ENCODE measurements at regions not wholly inside any gene's neighbourhood (a gene's known extent, or its start where the extent isn't known, plus 50 kb on each side); places are given as distances from the start of the nearest gene placed in this dataset.
"Not testable (repeated sequence)": the region's sequence is repeated elsewhere in the genome, so short reads cannot be mapped to it uniquely, and the experiment has no call there.

- intact Hi-C loops (cut with micrococcal nuclease) = no loop called here
- Histone ChIP-seq H3K4me1 (ENCODE audit: insufficient read depth, low read length) (no peaks in the 10 kb centered on the region), H3K27me3 (ENCODE audit: insufficient read depth, low read length) (no peaks in the 10 kb centered on the region), H3K27ac (ENCODE audit: low read depth, low read length) (no peak overlapping the region), H3K36me3 (ENCODE audit: insufficient read depth, low read length) (no peaks in the 10 kb centered on the region), H3K4me3 (ENCODE audit: low read length in 2 of 2) (no peak overlapping the region), H3K9me3 (ENCODE audit: control insufficient read depth in 1 of 2, low read length in 2 of 2) (no peaks in the 10 kb centered on the region)
- CTCF ChIA-PET (ENCODE audit: partially characterized antibody) = no interaction called here
- no peaks in the 10 kb centered on the region for H3K27me3 Mint-ChIP-seq
- peaks cover 0 to 8% (median 1%) of the 10 kb centered on the region in 8 donors for H3K9me3 Mint-ChIP-seq
- POLR2A ChIA-PET (ENCODE audit: partially characterized antibody) = no interaction called here
- DNase-seq = no peak
- H3K27ac Mint-ChIP-seq = no peak overlapping the region
- no peaks in the 10 kb centered on the region for H3K4me1 Mint-ChIP-seq
- no peaks in the 10 kb centered on the region for H3K36me3 Mint-ChIP-seq
- H3K4me3 Mint-ChIP-seq = no peak overlapping the region
Measured at GRCh38 chr4:162871990-162872389, 294.7 kb downstream of the NAF1 start.

- ChIA-PET POLR2A (ENCODE audit: partially characterized antibody) (no interaction called here), CTCF (ENCODE audit: partially characterized antibody) (no interaction called here)
- no peaks in the 10 kb centered on the region for H3K4me1 Mint-ChIP-seq
- no peaks in the 10 kb centered on the region for H3K27me3 Mint-ChIP-seq
- peaks cover 0 to 6% (median 3%) of the 10 kb centered on the region in 8 donors for H3K9me3 Mint-ChIP-seq
- no peak for DNase-seq
- Histone ChIP-seq H3K4me1 (ENCODE audit: insufficient read depth, low read length) (no peaks in the 10 kb centered on the region), H3K36me3 (ENCODE audit: insufficient read depth, low read length) (no peaks in the 10 kb centered on the region), H3K27ac (ENCODE audit: low read depth, low read length) (no peak overlapping the region), H3K9me3 (ENCODE audit: control insufficient read depth in 1 of 2, low read length in 2 of 2) (no peaks in the 10 kb centered on the region), H3K4me3 (ENCODE audit: low read length in 2 of 2) (no peak overlapping the region), H3K27me3 (ENCODE audit: insufficient read depth, low read length) (no peaks in the 10 kb centered on the region)
- no peaks in the 10 kb centered on the region for H3K36me3 Mint-ChIP-seq
- intact Hi-C loops (cut with micrococcal nuclease) = no loop called here
- no peak overlapping the region for H3K27ac Mint-ChIP-seq
- H3K4me3 Mint-ChIP-seq = no peak overlapping the region
Measured at GRCh38 chr4:162869157-162869556, 297.5 kb downstream of the NAF1 start.

- Histone ChIP-seq H3K36me3 (ENCODE audit: insufficient read depth, low read length) (no peaks in the 10 kb centered on the region), H3K9me3 (ENCODE audit: control insufficient read depth in 1 of 2, low read length in 2 of 2) (no peaks in the 10 kb centered on the region), H3K27ac (ENCODE audit: low read depth, low read length) (no peak overlapping the region), H3K4me1 (ENCODE audit: insufficient read depth, low read length) (no peaks in the 10 kb centered on the region), H3K27me3 (ENCODE audit: insufficient read depth, low read length) (no peaks in the 10 kb centered on the region), H3K4me3 (ENCODE audit: low read length in 2 of 2) (no peak overlapping the region)
- Mint-ChIP-seq H3K4me3 (no peak overlapping the region), H3K27ac (no peak overlapping the region), H3K36me3 (no peaks in the 10 kb centered on the region), H3K9me3 (peaks cover 0 to 5% (median 2%) of the 10 kb centered on the region in 8 donors), H3K4me1 (no peaks in the 10 kb centered on the region), H3K27me3 (no peaks in the 10 kb centered on the region)
- POLR2A ChIA-PET (ENCODE audit: partially characterized antibody) = no interaction called here
- CTCF ChIA-PET (ENCODE audit: partially characterized antibody) = no interaction called here
- intact Hi-C loops (cut with micrococcal nuclease) = no loop called here
- no peak for DNase-seq
Measured at GRCh38 chr4:162866565-162866964, 300.1 kb downstream of the NAF1 start.

GRCh38 chr4:162865102-162865501, 301.6 kb downstream of the NAF1 start:
- Histone ChIP-seq H3K36me3 (ENCODE audit: insufficient read depth, low read length) (no peaks in the 10 kb centered on the region), H3K4me3 (ENCODE audit: low read length in 2 of 2) (no peak overlapping the region), H3K27ac (ENCODE audit: low read depth, low read length) (no peak overlapping the region), H3K27me3 (ENCODE audit: insufficient read depth, low read length) (no peaks in the 10 kb centered on the region), H3K9me3 (ENCODE audit: control insufficient read depth in 1 of 2, low read length in 2 of 2) (no peaks in the 10 kb centered on the region), H3K4me1 (ENCODE audit: insufficient read depth, low read length) (no peaks in the 10 kb centered on the region)
- Mint-ChIP-seq H3K27ac (no peak overlapping the region), H3K9me3 (peaks cover 0 to 5% (median 2%) of the 10 kb centered on the region in 8 donors), H3K36me3 (no peaks in the 10 kb centered on the region), H3K4me3 (no peak overlapping the region), H3K27me3 (no peaks in the 10 kb centered on the region), H3K4me1 (no peaks in the 10 kb centered on the region)
- ChIA-PET CTCF (ENCODE audit: partially characterized antibody) (no interaction called here), POLR2A (ENCODE audit: partially characterized antibody) (no interaction called here)
- intact Hi-C loops (cut with micrococcal nuclease) = no loop called here
- no peak for DNase-seq

GRCh38 chr4:162853788-162854187, 312.9 kb downstream of the NAF1 start:
- Histone ChIP-seq H3K4me1 (ENCODE audit: insufficient read depth, low read length) (no peaks in the 10 kb centered on the region), H3K27ac (ENCODE audit: low read depth, low read length) (no peak overlapping the region), H3K36me3 (ENCODE audit: insufficient read depth, low read length) (no peaks in the 10 kb centered on the region), H3K9me3 (ENCODE audit: control insufficient read depth in 1 of 2, low read length in 2 of 2) (no peaks in the 10 kb centered on the region), H3K27me3 (ENCODE audit: insufficient read depth, low read length) (no peaks in the 10 kb centered on the region), H3K4me3 (ENCODE audit: low read length in 2 of 2) (no peak overlapping the region)
- CTCF ChIA-PET (ENCODE audit: partially characterized antibody) = no interaction called here
- POLR2A ChIA-PET (ENCODE audit: partially characterized antibody) = no interaction called here
- no peaks in the 10 kb centered on the region for H3K36me3 Mint-ChIP-seq
- no peak overlapping the region for H3K4me3 Mint-ChIP-seq
- H3K27me3 Mint-ChIP-seq = no peaks in the 10 kb centered on the region
- intact Hi-C loops (cut with micrococcal nuclease) = no loop called here
- no peak for DNase-seq
- peaks cover 0 to 4% (median 0%) of the 10 kb centered on the region in 8 donors for H3K9me3 Mint-ChIP-seq
- no peaks in the 10 kb centered on the region for H3K4me1 Mint-ChIP-seq
- no peak overlapping the region for H3K27ac Mint-ChIP-seq

- H3K36me3 Mint-ChIP-seq = no peaks in the 10 kb centered on the region
- no peaks in the 10 kb centered on the region for H3K4me1 Mint-ChIP-seq
Measured at GRCh38 chr4:162852642-162853041, 314.0 kb downstream of the NAF1 start.

GRCh38 chr4:162851241-162851758, 315.4 kb downstream of the NAF1 start:
- POLR2A ChIA-PET (ENCODE audit: partially characterized antibody); H3K27me3 ChIP-seq (ENCODE audit: insufficient read depth, low read length); intact Hi-C loops (cut with micrococcal nuclease); H3K27ac ChIP-seq (ENCODE audit: low read depth, low read length); H3K36me3 Mint-ChIP-seq; H3K36me3 ChIP-seq (ENCODE audit: insufficient read depth, low read length); H3K9me3 Mint-ChIP-seq; H3K4me3 ChIP-seq (ENCODE audit: low read length in 2 of 2); DNase-seq; H3K27ac Mint-ChIP-seq; H3K27me3 Mint-ChIP-seq; H3K4me1 ChIP-seq (ENCODE audit: insufficient read depth, low read length); H3K4me3 Mint-ChIP-seq; H3K9me3 ChIP-seq (ENCODE audit: control insufficient read depth in 1 of 2, low read length in 2 of 2); CTCF ChIA-PET (ENCODE audit: partially characterized antibody); H3K4me1 Mint-ChIP-seq: not testable (repeated sequence)

More at GRCh38 chr4:162852642-162853041, 314.0 kb downstream of the NAF1 start:
- Histone ChIP-seq H3K27me3 (ENCODE audit: insufficient read depth, low read length) (no peaks in the 10 kb centered on the region), H3K27ac (ENCODE audit: low read depth, low read length) (no peak overlapping the region), H3K36me3 (ENCODE audit: insufficient read depth, low read length) (no peaks in the 10 kb centered on the region), H3K4me1 (ENCODE audit: insufficient read depth, low read length) (no peaks in the 10 kb centered on the region), H3K4me3 (ENCODE audit: low read length in 2 of 2) (no peak overlapping the region), H3K9me3 (ENCODE audit: control insufficient read depth in 1 of 2, low read length in 2 of 2) (no peaks in the 10 kb centered on the region)
- ChIA-PET POLR2A (ENCODE audit: partially characterized antibody) (no interaction called here), CTCF (ENCODE audit: partially characterized antibody) (no interaction called here)
- intact Hi-C loops (cut with micrococcal nuclease) = no loop called here
- Mint-ChIP-seq H3K9me3 (peaks cover 0 to 5% (median 0%) of the 10 kb centered on the region in 8 donors), H3K27ac (no peak overlapping the region), H3K27me3 (no peaks in the 10 kb centered on the region), H3K4me3 (no peak overlapping the region)
- DNase-seq = no peak

GRCh38 chr4:162849937-162850336, 316.8 kb downstream of the NAF1 start:
- H3K4me3 Mint-ChIP-seq = no peak overlapping the region
- Histone ChIP-seq H3K36me3 (ENCODE audit: insufficient read depth, low read length) (no peaks in the 10 kb centered on the region), H3K27ac (ENCODE audit: low read depth, low read length) (no peak overlapping the region), H3K4me1 (ENCODE audit: insufficient read depth, low read length) (no peaks in the 10 kb centered on the region), H3K4me3 (ENCODE audit: low read length in 2 of 2) (no peak overlapping the region), H3K9me3 (ENCODE audit: control insufficient read depth in 1 of 2, low read length in 2 of 2) (no peaks in the 10 kb centered on the region), H3K27me3 (ENCODE audit: insufficient read depth, low read length) (no peaks in the 10 kb centered on the region)
- ChIA-PET POLR2A (ENCODE audit: partially characterized antibody) (no interaction called here), CTCF (ENCODE audit: partially characterized antibody) (no interaction called here)
- no peak overlapping the region for H3K27ac Mint-ChIP-seq
- no peaks in the 10 kb centered on the region for H3K27me3 Mint-ChIP-seq
- no peak for DNase-seq
- intact Hi-C loops (cut with micrococcal nuclease) = no loop called here
- no peaks in the 10 kb centered on the region for H3K4me1 Mint-ChIP-seq
- peaks cover 0 to 5% (median 0%) of the 10 kb centered on the region in 8 donors for H3K9me3 Mint-ChIP-seq
- no peaks in the 10 kb centered on the region for H3K36me3 Mint-ChIP-seq
